ENCODE measurements at regions not wholly inside any gene's neighbourhood (a gene's known extent, or its start where the extent isn't known, plus 50 kb on each side); places are given as distances from the start of the nearest gene placed in this dataset.

DNA sequence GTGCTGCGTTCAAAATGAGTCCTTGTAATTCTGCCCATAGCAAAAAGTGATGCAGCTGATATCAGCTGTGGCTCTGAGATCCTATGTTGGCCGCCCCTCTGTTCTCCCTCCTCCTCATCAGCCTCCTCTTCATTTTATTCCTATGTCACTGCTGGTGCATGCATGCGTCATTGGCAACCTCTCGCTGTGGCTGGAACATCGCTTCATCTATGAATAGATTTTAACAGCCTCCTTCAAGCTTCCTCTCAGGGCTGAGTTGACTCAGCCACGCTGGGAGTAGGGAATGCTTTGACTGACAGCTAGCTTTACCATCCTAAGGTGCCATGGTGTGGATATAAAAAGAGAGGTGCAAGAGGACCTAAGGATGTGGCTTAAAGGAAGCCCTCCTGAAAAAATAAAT lies 303.5 kb downstream of the PLK2 start:
- TF ChIP-seq, protein P1, sequence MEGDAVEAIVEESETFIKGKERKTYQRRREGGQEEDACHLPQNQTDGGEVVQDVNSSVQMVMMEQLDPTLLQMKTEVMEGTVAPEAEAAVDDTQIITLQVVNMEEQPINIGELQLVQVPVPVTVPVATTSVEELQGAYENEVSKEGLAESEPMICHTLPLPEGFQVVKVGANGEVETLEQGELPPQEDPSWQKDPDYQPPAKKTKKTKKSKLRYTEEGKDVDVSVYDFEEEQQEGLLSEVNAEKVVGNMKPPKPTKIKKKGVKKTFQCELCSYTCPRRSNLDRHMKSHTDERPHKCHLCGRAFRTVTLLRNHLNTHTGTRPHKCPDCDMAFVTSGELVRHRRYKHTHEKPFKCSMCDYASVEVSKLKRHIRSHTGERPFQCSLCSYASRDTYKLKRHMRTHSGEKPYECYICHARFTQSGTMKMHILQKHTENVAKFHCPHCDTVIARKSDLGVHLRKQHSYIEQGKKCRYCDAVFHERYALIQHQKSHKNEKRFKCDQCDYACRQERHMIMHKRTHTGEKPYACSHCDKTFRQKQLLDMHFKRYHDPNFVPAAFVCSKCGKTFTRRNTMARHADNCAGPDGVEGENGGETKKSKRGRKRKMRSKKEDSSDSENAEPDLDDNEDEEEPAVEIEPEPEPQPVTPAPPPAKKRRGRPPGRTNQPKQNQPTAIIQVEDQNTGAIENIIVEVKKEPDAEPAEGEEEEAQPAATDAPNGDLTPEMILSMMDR (IDR thresholded peaks at IDR 0.05 in 4 of 5, conservative IDR thresholded peaks at IDR 0.05 in 1 of 5), result no peak
- TF ChIP-seq POLR2A (IDR thresholded peaks at IDR 0.05), result no peak
